Right cardiac atrium (tissue), 5 donors: ENCODE measurements at regions not wholly inside any gene's neighbourhood (a gene's known extent, or its start where the extent isn't known, plus 50 kb on each side); places are given as distances from the start of the nearest gene placed in this dataset.

Experiments used
- ATAC-seq, 2 donors: fragments of 200-7000 bp; cut with Tn5 transposase; one replicate each; pipeline versions ENCODE4 v1.8.0 to v1.9.1; 2020; ENCODE audit warnings: moderate library complexity in 2 of 2, mild to moderate bottlenecking in 1 of 2
- DNase-seq, 3 donors: peaks; one replicate each; pipeline ENCODE4 v3.0.0-alpha.2; 2020
- H3K27ac ChIP-seq: one replicate; pipeline ENCODE4 v1.5.1; 2013; ENCODE audit warnings: mild to moderate bottlenecking, low read length, control low read depth, moderate library complexity
- H3K27me3 ChIP-seq: one replicate; pipeline ENCODE4 v1.6.1; 2013; ENCODE audit not compliant: control insufficient read depth, insufficient read depth
- H3K4me1 ChIP-seq: one replicate; pipeline ENCODE4 v1.6.1; 2013; ENCODE audit warnings: low read length; ENCODE audit not compliant: control insufficient read depth, insufficient read depth
- H3K4me3 ChIP-seq: one replicate; pipeline ENCODE4 v1.5.1; 2013; ENCODE audit warnings: low read length, control low read depth
- H3K9me3 ChIP-seq: one replicate; pipeline ENCODE4 v1.6.1; 2013; ENCODE audit warnings: low read length; ENCODE audit not compliant: control insufficient read depth
- WGBS: extraction: QIAGEN DNeasy Blood & Tissue Kit; methylation state at CpG from one replicate; pipeline ENCODE4 v1.1.7; 2013; 5-methylcytosine and 5-hydroxymethylcytosine counted together
- intact Hi-C, 4 donors: fragments of 100-400 bp; cut with DNase I; formaldehyde crosslinking; loops; one replicate each; pipeline versions ENCODE4 v1.11.0 to v1.14.0; 2022 to 2023
- donor health status: healthy with polysubstance abuse.
- donor health status: DM: no; HTN: yes; CAD: no.
- donor health status: DM: no; HTN: no; CAD: no.
- donor health status: DM: no; HTN: yes; CAD: no; lungs with severe emphysema.
- donor health status: DM: yes; HTN: yes; CAD: no.

- no peak for ATAC-seq
- WGBS = 72% methylated on average over 4 of the region's 4 CpGs
- intact Hi-C loops = no loop called here
- H3K27me3 ChIP-seq = no peaks in the 10 kb centered on the region
- DNase-seq = no peak
- no peaks in the 10 kb centered on the region for H3K4me1 ChIP-seq
- H3K27ac ChIP-seq = no peak overlapping the region
- H3K9me3 ChIP-seq = no peaks in the 10 kb centered on the region
- no peak overlapping the region for H3K4me3 ChIP-seq
Observed at GRCh38 chr18:9025091-9025838, 77.2 kb upstream of the NDUFV2 start.

GRCh38 chr18:9029131-9029530 is 73.4 kb upstream of the NDUFV2 start:
- no peak overlapping the region for H3K27ac ChIP-seq
- DNase-seq (no peak), ATAC-seq (no peak)
- H3K27me3 ChIP-seq = no peaks in the 10 kb centered on the region
- WGBS = 93% methylated on average over 2 of the region's 2 CpGs
- intact Hi-C loops = no loop called here
- H3K9me3 ChIP-seq = no peaks in the 10 kb centered on the region
- no peaks in the 10 kb centered on the region for H3K4me1 ChIP-seq
- no peak overlapping the region for H3K4me3 ChIP-seq

- Histone ChIP-seq H3K4me1 (no peaks in the 10 kb centered on the region), H3K4me3 (no peak overlapping the region), H3K27ac (no peak overlapping the region), H3K27me3 (no peaks in the 10 kb centered on the region), H3K9me3 (no peaks in the 10 kb centered on the region)
- ATAC-seq (no peak), DNase-seq (no peak)
- intact Hi-C loops = no loop called here
- WGBS = 75% methylated on average over 7 of the region's 7 CpGs
Observed at GRCh38 chr18:9032519-9032918, 70.0 kb upstream of the NDUFV2 start.

GRCh38 chr18:9038277-9038871 is 64.1 kb upstream of the NDUFV2 start:
- intact Hi-C loops = no loop called here
- H3K4me1 ChIP-seq = no peaks in the 10 kb centered on the region
- DNase-seq (no peak), ATAC-seq (no peak)
- 79% methylated on average over 7 of the region's 7 CpGs for WGBS
- no peaks in the 10 kb centered on the region for H3K9me3 ChIP-seq
- no peak overlapping the region for H3K4me3 ChIP-seq
- no peaks in the 10 kb centered on the region for H3K27me3 ChIP-seq
- H3K27ac ChIP-seq = no peak overlapping the region

GRCh38 chr18:9039441-9040071 is 62.9 kb upstream of the NDUFV2 start:
- no peaks in the 10 kb centered on the region for H3K4me1 ChIP-seq
- H3K4me3 ChIP-seq = no peak overlapping the region
- no peaks in the 10 kb centered on the region for H3K9me3 ChIP-seq
- intact Hi-C loops = no loop called here
- H3K27ac ChIP-seq = no peak overlapping the region
- WGBS = 87% methylated on average over 3 of the region's 3 CpGs
- DNase-seq (no peak), ATAC-seq (no peak)
- no peaks in the 10 kb centered on the region for H3K27me3 ChIP-seq

- Histone ChIP-seq H3K4me3 (no peak overlapping the region), H3K4me1 (no peaks in the 10 kb centered on the region), H3K27me3 (no peaks in the 10 kb centered on the region), H3K9me3 (no peaks in the 10 kb centered on the region), H3K27ac (no peak overlapping the region)
- DNase-seq (no peak), ATAC-seq (no peak)
- intact Hi-C loops = no loop called here
- WGBS = 85% methylated on average over 6 of the region's 6 CpGs
Observed at GRCh38 chr18:9042766-9043481, 59.6 kb upstream of the NDUFV2 start.

- WGBS = 94% methylated on average over 1 of the region's 1 CpG
- intact Hi-C loops = no loop called here
- H3K9me3 ChIP-seq = no peaks in the 10 kb centered on the region
- no peak for DNase-seq
- H3K4me3 ChIP-seq = no peak overlapping the region
- H3K4me1 ChIP-seq = no peaks in the 10 kb centered on the region
- H3K27ac ChIP-seq = no peak overlapping the region
- H3K27me3 ChIP-seq = no peaks in the 10 kb centered on the region
- ATAC-seq = no peak
Observed at GRCh38 chr18:9043581-9043980, 58.9 kb upstream of the NDUFV2 start.

GRCh38 chr18:9047715-9048114 is 54.8 kb upstream of the NDUFV2 start:
- intact Hi-C loops = no loop called here

GRCh38 chr18:9048236-9048635 is 54.3 kb upstream of the NDUFV2 start:
- DNase-seq (no peak), ATAC-seq (no peak)
- 84% methylated on average over 5 of the region's 5 CpGs for WGBS
- Histone ChIP-seq H3K27me3 (no peaks in the 10 kb centered on the region), H3K4me3 (no peak overlapping the region), H3K4me1 (no peaks in the 10 kb centered on the region), H3K27ac (no peak overlapping the region), H3K9me3 (peaks cover 2% of the 10 kb centered on the region)
- intact Hi-C loops = no loop called here

More at GRCh38 chr18:9047715-9048114, 54.8 kb upstream of the NDUFV2 start:
- no peak overlapping the region for H3K4me3 ChIP-seq
- no peak for DNase-seq
- H3K4me1 ChIP-seq = no peaks in the 10 kb centered on the region
- WGBS = 80% methylated on average over 7 of the region's 7 CpGs
- H3K9me3 ChIP-seq = peaks cover 2% of the 10 kb centered on the region
- H3K27me3 ChIP-seq = no peaks in the 10 kb centered on the region
- no peak overlapping the region for H3K27ac ChIP-seq
- ATAC-seq = no peak

- no peaks in the 10 kb centered on the region for H3K4me1 ChIP-seq
- intact Hi-C loops = no loop called here
Observed at GRCh38 chr18:9048808-9049494, 53.5 kb upstream of the NDUFV2 start.

GRCh38 chr18:9049495-9049809 is 53.0 kb upstream of the NDUFV2 start:
- Histone ChIP-seq H3K4me3 (no peak overlapping the region), H3K27me3 (no peaks in the 10 kb centered on the region), H3K4me1 (no peaks in the 10 kb centered on the region), H3K9me3 (peaks cover 2% of the 10 kb centered on the region), H3K27ac (no peak overlapping the region)
- DNase-seq = no peak
- ATAC-seq = no peak
- intact Hi-C loops = no loop called here

More at GRCh38 chr18:9048808-9049494, 53.5 kb upstream of the NDUFV2 start:
- H3K27ac ChIP-seq = no peak overlapping the region
- H3K4me3 ChIP-seq = no peak overlapping the region
- H3K27me3 ChIP-seq = no peaks in the 10 kb centered on the region
- ATAC-seq (no peak), DNase-seq (no peak)
- peaks cover 2% of the 10 kb centered on the region for H3K9me3 ChIP-seq
- 79% methylated on average over 3 of the region's 3 CpGs for whole genome bisulfite sequencing
